Activated CD4-positive, alpha-beta T cell treated with anti-CD3 and anti-CD28 coated beads, Interleukin-2, amount 50 U/mL, for 24 hours (primary cell): ENCODE measurements at regions not wholly inside any gene's neighbourhood (a gene's known extent, or its start where the extent isn't known, plus 50 kb on each side); places are given as distances from the start of the nearest gene placed in this dataset.

Experiments used
- DNase-seq, 2 donors: peaks; one replicate each; pipeline ENCODE4 v3.0.0-alpha.2; 2020; ENCODE audit warnings: low read depth in 1 of 2, low spot score in 1 of 2

GRCh38 chr5:125199373-125199772 lies 452.9 kb upstream of the ZNF608 start:
- no peak for DNase-seq

DNA sequence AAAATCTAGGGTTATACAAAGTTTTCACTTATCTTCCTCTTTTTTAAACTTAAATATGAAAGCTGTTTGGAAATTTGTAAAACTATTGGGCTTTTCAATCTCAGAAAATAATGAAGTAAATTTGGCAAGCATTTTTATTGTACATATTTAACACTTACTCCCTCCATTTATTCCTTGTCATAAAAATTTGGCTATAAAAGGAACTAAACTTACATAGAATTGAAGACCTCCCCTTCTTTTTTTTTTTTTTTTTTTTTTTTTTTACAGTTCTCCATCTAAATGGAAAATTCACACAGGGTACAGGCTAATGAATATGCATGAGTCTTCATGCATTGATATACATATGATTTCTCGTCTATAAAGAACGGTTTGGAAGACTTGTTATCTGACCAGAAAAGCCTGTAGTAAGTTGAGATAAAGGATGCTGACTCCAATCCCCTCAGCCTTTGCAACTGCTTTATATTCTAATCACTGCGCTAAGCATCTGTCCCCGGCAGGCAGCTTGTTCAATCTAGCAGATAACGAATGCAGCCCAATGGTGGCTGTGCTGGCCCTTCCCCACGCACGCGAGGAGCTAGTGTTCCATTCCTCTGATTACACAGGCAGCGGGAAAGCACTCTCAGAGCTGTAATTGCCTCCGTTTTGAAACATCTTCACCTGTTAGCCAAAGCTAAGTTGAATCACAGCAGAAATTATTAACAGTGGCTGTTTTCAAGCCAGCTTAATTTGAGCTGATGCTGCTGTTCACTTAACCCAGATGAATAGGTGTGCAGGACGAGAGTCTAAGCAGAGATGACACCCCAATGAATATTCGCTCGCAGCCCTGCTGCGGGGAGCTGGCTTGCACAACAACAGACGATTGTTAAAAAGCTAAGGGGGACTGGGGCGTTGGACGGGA lies 453.8 kb upstream of the ZNF608 start:
- DNase-seq = no peak

DNA sequence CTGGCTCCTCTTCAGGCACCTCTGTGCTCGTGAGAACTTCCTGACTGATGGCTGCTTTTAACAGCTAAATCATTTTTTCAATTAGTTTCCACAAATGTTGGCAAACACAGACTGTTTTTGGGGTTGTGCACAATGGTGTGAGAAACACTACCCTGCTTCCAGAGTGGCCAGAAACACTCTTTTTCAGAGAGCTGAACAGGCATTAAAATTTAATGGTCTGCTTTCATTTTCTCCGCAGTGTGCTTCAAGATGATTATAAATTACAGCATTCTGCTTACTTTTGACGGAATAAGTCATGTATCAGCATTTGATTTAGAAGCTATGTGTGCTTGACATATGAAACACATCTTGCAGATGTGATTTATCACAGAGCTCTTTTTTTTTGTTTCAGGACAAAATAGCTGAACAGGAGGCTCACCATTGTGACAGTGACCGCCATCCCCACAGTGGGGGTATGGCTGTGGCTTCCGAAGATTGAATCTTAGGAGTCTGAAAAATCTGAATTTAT lies 454.5 kb upstream of the ZNF608 start:
- DNase-seq = no peak

DNA sequence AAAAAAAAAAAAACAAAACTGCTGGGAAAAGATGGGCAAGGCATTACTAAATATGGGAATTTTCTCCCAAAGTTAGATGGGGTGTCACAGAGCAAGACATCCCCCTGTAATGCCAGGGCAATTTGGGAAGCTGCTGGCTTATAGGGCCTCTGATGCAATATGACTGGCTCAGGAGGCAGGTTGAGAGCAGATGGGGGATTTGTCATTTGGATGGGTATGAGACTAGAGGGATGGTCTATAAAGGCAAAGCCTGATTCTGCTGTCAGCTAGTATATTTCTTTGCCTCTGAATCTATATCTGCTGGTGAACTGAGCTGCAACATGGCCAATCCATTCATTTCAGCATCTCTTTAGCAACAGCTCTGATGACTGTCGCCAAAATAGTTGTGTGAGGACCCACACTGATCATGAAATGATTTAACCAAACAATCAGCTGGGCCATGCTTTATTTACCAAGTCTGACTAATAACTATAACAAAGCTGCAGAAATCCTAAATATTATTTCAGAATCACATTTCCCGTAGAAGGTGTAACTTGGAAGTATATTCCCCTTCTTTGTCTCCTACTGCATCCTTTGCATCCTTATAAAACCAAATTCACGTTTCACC lies 455.1 kb upstream of the ZNF608 start:
- no peak for DNase-seq

DNA sequence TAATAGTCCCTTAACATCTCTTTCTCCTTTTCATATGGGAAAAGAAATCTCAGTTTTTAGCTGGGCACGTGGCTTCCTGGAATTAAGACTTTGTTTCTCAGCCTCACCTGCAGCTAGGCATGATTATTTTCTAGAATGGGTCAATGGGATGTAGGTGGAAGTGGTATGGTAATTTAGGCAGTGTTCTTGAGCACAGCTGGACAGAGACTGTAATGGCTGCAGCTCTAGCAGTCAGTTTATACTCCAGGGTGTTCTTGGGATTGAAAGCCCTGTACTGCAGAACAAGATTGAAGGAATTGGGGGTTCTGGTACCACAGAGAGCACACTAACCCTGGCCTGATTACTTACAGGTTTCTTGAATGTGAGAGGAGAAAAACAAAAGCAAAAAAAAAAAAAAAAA lies 455.9 kb upstream of the ZNF608 start:
- no peak for DNase-seq

GRCh38 chr5:125202871-125203438 lies 456.5 kb upstream of the ZNF608 start:
- DNase-seq = no peak

GRCh38 chr5:125203912-125204311 lies 457.5 kb upstream of the ZNF608 start:
- DNase-seq = no peak

GRCh38 chr5:125205601-125206225 lies 459.3 kb upstream of the ZNF608 start:
- no peak for DNase-seq

DNA sequence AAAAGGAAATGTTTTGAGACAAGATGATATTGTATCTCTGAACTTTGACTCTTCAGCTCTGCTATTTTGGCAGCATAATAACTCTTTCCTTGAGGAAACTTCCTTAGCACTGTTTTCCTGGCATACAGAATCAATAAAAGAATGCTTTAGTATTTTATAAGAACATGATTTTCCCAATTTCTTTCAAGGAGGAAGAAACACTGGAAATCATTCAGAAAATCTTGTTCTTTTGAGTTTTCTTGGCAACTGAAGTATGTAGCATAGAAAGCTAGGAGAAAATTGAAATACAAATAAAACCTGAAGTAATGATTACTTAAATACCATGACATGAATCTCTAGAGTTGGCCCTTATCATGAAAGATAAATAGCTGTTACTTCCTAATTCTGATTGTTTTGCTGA lies 461.4 kb upstream of the ZNF608 start:
- no peak for DNase-seq

DNA sequence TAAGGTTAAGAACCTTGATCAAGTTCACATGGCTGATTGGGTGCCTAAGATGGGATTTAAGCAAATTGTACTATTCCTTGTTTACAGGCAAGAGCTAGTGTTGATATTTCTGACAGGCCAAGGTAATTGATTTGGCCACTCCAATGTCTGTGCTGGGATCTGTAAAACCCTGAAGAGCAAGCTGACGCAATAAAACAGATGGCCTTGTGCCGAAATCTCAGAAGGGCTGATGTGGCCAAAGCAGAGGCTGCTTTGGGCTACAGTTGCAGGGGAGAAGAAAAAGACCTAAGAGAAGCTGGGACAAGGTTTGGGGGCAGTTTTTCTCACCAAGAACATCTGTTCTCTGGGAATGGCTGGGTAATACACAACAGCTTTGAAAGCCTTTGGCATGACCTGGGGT lies 463.2 kb upstream of the ZNF608 start:
- DNase-seq = no peak

GRCh38 chr5:125210242-125210947 lies 464.0 kb upstream of the ZNF608 start:
- no peak for DNase-seq

DNA sequence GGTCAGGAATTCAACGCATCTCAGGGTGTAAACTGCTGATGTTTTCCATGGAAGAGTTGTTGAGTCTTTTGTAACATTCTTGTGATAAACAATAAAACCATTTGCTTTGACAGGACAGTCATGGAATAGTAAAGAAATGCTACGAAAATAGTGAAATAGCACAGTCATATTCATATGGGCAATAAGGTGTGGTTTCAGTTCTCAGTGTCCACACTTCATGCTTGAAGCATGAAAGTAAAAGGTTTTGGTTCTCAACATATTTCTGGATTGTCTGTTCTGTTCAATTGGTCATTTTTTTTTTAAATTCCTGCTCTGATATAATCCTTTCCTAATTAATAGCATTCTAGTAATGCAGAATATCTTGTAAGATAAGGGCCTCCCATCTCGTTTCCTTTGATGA lies 467.6 kb upstream of the ZNF608 start:
- DNase-seq = no peak

DNA sequence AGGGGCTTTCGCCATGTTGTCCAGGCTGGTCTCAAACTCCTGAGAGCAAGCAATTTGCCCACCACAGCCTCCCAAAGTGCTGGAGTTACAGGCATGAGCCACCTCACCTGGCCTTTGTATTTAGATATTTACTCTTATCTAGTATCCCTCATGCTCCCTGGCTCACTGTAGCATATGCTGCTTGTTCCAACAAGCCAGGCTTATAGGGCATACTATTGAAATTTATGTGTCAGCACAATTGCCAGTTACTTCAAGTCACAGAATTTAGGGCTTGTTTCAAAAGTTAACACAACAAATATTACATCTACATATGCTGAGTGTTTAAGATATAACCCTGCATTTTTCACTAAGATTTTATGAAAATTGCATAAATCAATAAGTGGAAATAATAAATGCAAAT lies 469.2 kb upstream of the ZNF608 start:
- no peak for DNase-seq

- DNase-seq = no peak
Measured at GRCh38 chr5:125219710-125220109, 473.3 kb upstream of the ZNF608 start.

DNA sequence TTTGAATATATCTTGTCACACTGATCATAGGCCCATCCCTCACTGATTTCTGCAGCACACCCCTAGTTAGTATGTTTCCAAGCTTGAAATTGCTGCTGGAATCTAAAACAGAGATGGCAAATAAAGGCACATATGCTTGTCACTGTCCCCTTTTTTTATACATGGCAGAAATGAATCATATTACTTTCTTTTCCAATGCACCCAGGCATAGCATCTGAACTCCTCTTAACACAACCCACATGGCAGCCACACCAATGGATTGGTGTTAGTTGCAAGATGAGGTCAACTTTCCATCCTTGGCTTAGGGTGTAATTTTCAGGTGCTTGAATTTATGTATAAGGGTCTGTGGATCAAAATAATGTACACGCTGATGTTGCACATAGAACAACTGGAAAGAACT lies 473.8 kb upstream of the ZNF608 start:
- DNase-seq = no peak

- no peak for DNase-seq
Measured at GRCh38 chr5:125222597-125223240, 476.3 kb upstream of the ZNF608 start.

DNA sequence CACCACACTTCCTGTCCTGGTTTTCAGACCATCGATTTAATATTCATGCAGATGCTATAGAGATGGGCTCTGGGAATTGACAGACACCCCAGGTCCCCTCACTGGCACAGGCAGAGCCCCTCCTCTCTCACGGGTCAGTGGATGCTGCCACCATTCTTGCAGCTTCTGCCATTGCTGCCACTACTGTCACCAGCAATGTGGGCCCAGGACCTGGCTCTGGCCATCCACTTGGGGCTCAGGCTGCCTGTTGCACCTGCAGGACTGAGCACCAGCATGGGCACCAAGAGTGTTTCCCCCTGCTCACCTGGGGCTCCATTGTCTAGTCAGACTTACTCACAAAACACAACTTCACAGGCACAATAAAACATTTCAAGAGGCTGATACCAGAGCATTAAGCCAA lies 479.0 kb upstream of the ZNF608 start:
- DNase-seq = no peak

- DNase-seq = no peak
Measured at GRCh38 chr5:125226825-125227224, 480.4 kb upstream of the ZNF608 start.

DNA sequence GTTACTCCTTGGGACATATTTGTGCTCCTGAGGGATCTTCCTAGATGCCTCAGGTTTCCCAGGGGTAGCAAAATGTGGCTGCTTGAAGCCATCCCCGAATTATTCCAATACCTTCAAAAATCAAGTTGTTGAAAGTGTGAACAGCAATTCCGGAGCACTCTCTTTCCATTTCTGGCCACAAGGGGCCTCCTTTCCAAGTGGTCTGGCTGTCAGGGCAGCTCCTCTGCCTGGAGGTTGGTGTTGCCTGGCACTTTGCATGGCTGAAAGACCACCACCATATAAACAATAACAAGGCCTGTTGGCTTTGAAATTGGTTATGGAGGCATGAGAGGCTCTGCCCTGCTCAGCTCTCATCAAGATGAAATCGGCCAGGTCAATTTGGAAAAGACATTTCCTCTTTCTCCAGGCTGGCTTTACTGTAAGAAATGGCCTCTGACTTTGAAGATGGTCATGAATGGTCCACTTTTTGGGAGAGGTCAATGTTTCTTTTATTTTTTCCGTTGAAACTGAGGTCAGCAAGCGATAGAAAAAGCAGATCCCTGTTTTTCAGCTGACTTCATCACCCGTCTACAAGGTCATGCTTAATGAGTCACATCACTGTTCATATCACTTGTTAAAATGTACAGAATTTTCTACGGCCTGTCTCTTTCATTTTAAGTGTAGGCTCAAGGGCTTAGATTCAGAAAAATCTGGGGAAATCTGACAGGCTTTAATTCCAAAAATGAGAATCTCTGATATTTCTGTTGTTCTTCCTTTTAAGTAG lies 481.1 kb upstream of the ZNF608 start:
- no peak for DNase-seq
